SH-SY5Y (cell line): ENCODE measurements at regions not wholly inside any gene's neighbourhood (a gene's known extent, or its start where the extent isn't known, plus 50 kb on each side); places are given as distances from the start of the nearest gene placed in this dataset.
A peak's percentile ranks its signal among the peaks of the same experiment; 100 is the strongest.

Experiments used
- GATA2 ChIP-seq: IDR thresholded peaks from 2 replicates; pipeline ENCODE4 v1.6.1; 2011; ENCODE audit warnings: mild to moderate bottlenecking, low read depth, low read length
- GATA3 ChIP-seq: IDR thresholded peaks from 2 replicates; pipeline ENCODE4 v1.6.1; 2011; ENCODE audit warnings: low read depth, mild to moderate bottlenecking, low read length, moderate library complexity

- TF ChIP-seq GATA2 (0 out of 2 replicates have a peak, but pooled peaks have one; percentile 31), GATA3 (no peak)
Measured at GRCh38 chr1:95179205-95179986, 54.6 kb upstream of the RWDD3 start.
